H9 (cell line): ENCODE measurements at regions not wholly inside any gene's neighbourhood (a gene's known extent, or its start where the extent isn't known, plus 50 kb on each side); places are given as distances from the start of the nearest gene placed in this dataset.
A peak's percentile ranks its signal among the peaks of the same experiment; 100 is the strongest.

Experiments
- DNase-seq: peaks from one replicate; pipeline ENCODE4 v3.0.0-alpha.2; 2017
- H2AFZ ChIP-seq: one replicate; pipeline ENCODE4 v1.6.1; 2013; ENCODE audit warnings: mild to moderate bottlenecking, low read length, control low read depth, moderate library complexity
- H2AK5ac ChIP-seq: 2 replicates; pipeline ENCODE4 v1.6.1; 2013; ENCODE audit warnings: low read length, control low read depth, mixed read lengths; ENCODE audit not compliant: insufficient read length
- H2BK120ac ChIP-seq: one replicate; pipeline ENCODE4 v1.6.1; 2013; ENCODE audit warnings: low read depth, mild to moderate bottlenecking, low read length, control low read depth, inconsistent platforms; ENCODE audit not compliant: poor library complexity, severe bottlenecking
- H2BK12ac ChIP-seq: 2 replicates; pipeline ENCODE4 v1.6.1; 2013; ENCODE audit warnings: low read length, control low read depth, mixed read lengths, low read depth; ENCODE audit not compliant: insufficient read length
- H2BK15ac ChIP-seq: 2 replicates; pipeline ENCODE4 v1.6.1; 2013; ENCODE audit warnings: low read depth, low read length, control low read depth
- H2BK20ac ChIP-seq: one replicate; pipeline ENCODE4 v1.6.1; 2013; ENCODE audit warnings: low read depth, mild to moderate bottlenecking, low read length, control low read depth, inconsistent platforms; ENCODE audit not compliant: poor library complexity, severe bottlenecking
- H2BK5ac ChIP-seq: 2 replicates; pipeline ENCODE4 v1.6.1; 2013; ENCODE audit warnings: low read length, control low read depth, mixed read lengths; ENCODE audit not compliant: insufficient read length
- H3K14ac ChIP-seq: 2 replicates; pipeline ENCODE4 v1.6.1; 2013; ENCODE audit warnings: low read length, control low read depth; ENCODE audit not compliant: insufficient read depth
- H3K18ac ChIP-seq: 2 replicates; pipeline ENCODE4 v1.6.1; 2013; ENCODE audit warnings: low read depth, mild to moderate bottlenecking, mixed read lengths, low read length, control low read depth; ENCODE audit not compliant: insufficient read length
- H3K23ac ChIP-seq: 2 replicates; pipeline ENCODE4 v1.6.1; 2013; ENCODE audit warnings: low read length, control low read depth, mixed read lengths, low read depth; ENCODE audit not compliant: insufficient read length
- H3K23me2 ChIP-seq: 2 replicates; pipeline ENCODE4 v1.6.1; 2013; ENCODE audit warnings: low read depth, mild to moderate bottlenecking, mixed read lengths, low read length, control low read depth; ENCODE audit not compliant: insufficient read length, poor library complexity, severe bottlenecking
- H3K27ac ChIP-seq: 2 replicates; pipeline ENCODE4 v1.5.1; 2013; ENCODE audit warnings: low read length, control low read depth, mixed read lengths, low read depth; ENCODE audit not compliant: insufficient read length
- H3K27me3 ChIP-seq: 2 replicates; pipeline ENCODE4 v1.6.1; 2013; ENCODE audit warnings: low read length, control low read depth, inconsistent platforms; ENCODE audit not compliant: insufficient read depth
- H3K4ac ChIP-seq: 2 replicates; pipeline ENCODE4 v1.6.1; 2013; ENCODE audit warnings: low read depth, mild to moderate bottlenecking, control low read depth, inconsistent platforms, low read length, moderate library complexity
- H3K4me1 ChIP-seq: 2 replicates; pipeline ENCODE4 v1.6.1; 2013; ENCODE audit warnings: low read length, control low read depth, inconsistent platforms; ENCODE audit not compliant: insufficient read depth
- H3K4me2 ChIP-seq: 2 replicates; pipeline ENCODE4 v1.6.1; 2013; ENCODE audit warnings: low read length, control low read depth, mixed read lengths; ENCODE audit not compliant: insufficient read length, insufficient read depth
- H3K56ac ChIP-seq: 2 replicates; pipeline ENCODE4 v1.6.1; 2013; ENCODE audit warnings: low read depth, mild to moderate bottlenecking, mixed read lengths, low read length, control low read depth; ENCODE audit not compliant: insufficient read length
- H3K79me1 ChIP-seq: 2 replicates; pipeline ENCODE4 v1.6.1; 2013; ENCODE audit warnings: low read depth, mild to moderate bottlenecking, moderate library complexity, low read length, control low read depth, inconsistent platforms; ENCODE audit not compliant: insufficient read depth, poor library complexity, severe bottlenecking
- H3K79me2 ChIP-seq: 2 replicates; pipeline ENCODE4 v1.6.1; 2013; ENCODE audit warnings: low read length, control low read depth, inconsistent platforms; ENCODE audit not compliant: insufficient read depth
- H3K9ac ChIP-seq: 2 replicates; pipeline ENCODE4 v1.6.1; 2013; ENCODE audit warnings: low read length, control low read depth, mixed read lengths; ENCODE audit not compliant: insufficient read length; ENCODE audit errors: extremely low read depth
- H3K9me3 ChIP-seq: one replicate; pipeline ENCODE4 v1.6.1; 2013; ENCODE audit warnings: low read depth, low read length, inconsistent platforms; ENCODE audit not compliant: control insufficient read depth
- H3T11ph ChIP-seq: one replicate; pipeline ENCODE4 v1.6.1; 2013; ENCODE audit warnings: mild to moderate bottlenecking, low read length, control low read depth, inconsistent platforms
- H4K20me1 ChIP-seq: one replicate; pipeline ENCODE4 v1.6.1; 2013; ENCODE audit not compliant: control insufficient read depth, insufficient read length, insufficient read depth
- H4K5ac ChIP-seq: 2 replicates; pipeline ENCODE4 v1.6.1; 2013; ENCODE audit warnings: low read depth, mild to moderate bottlenecking, mixed read lengths, low read length, control low read depth; ENCODE audit not compliant: insufficient read length
- H4K8ac ChIP-seq: replicated peaks from 2 replicates; pipeline ENCODE4 v1.6.1; 2013; ENCODE audit warnings: low read length, control low read depth, mixed read lengths, low read depth; ENCODE audit not compliant: insufficient read length
- H4K91ac ChIP-seq: 2 replicates; pipeline ENCODE4 v1.6.1; 2013; ENCODE audit warnings: low read depth, mild to moderate bottlenecking, moderate library complexity, mixed read lengths, low read length, control low read depth; ENCODE audit not compliant: insufficient read length
- H3K27ac Mint-ChIP-seq, 3 experiments: 2 replicates in 2 of 3; 3 replicates in 1 of 3; pipeline ENCODE4 v1.8.0; 2020 to 2021; ENCODE audit warnings: mixed read lengths in 3 of 3, mild to moderate bottlenecking in 1 of 3, moderate library complexity in 1 of 3
- H3K27me3 Mint-ChIP-seq: 2 replicates; pipeline ENCODE4 v1.8.0; 2021; ENCODE audit warnings: low read depth, mild to moderate bottlenecking, moderate library complexity, mixed read lengths
- H3K36me3 Mint-ChIP-seq, 3 experiments: 2 replicates in 2 of 3; 3 replicates in 1 of 3; pipeline ENCODE4 v1.8.0; 2020 to 2021; ENCODE audit warnings: low read depth in 3 of 3, mixed read lengths in 3 of 3; ENCODE audit not compliant: insufficient read depth in 1 of 3
- H3K4me1 Mint-ChIP-seq, 2 experiments: 2 replicates each; pipeline ENCODE4 v1.8.0; 2020; ENCODE audit warnings: mixed read lengths in 2 of 2
- H3K4me3 Mint-ChIP-seq, 2 experiments: 2 replicates in 1 of 2; 3 replicates in 1 of 2; pipeline ENCODE4 v1.8.0; 2020 to 2021; ENCODE audit warnings: mild to moderate bottlenecking in 2 of 2, mixed read lengths in 2 of 2, moderate library complexity in 1 of 2
- H3K9me3 Mint-ChIP-seq, 2 experiments: 2 replicates in 1 of 2; 3 replicates in 1 of 2; pipeline ENCODE4 v1.8.0; 2020; ENCODE audit warnings: mild to moderate bottlenecking in 2 of 2, mixed read lengths in 2 of 2, moderate library complexity in 1 of 2
- WGBS: extraction: QIAGEN DNeasy Blood & Tissue Kit; methylation state at CpG from one replicate; pipeline ENCODE4 v1.1.7; 2013; ENCODE audit warnings: missing lambda C conversion rate, low lambda C conversion rate, mixed read lengths; ENCODE audit not compliant: insufficient read length; ENCODE audit errors: extremely low coverage; 5-methylcytosine and 5-hydroxymethylcytosine counted together
- TF ChIP-seq, protein P1 (sequence below): fragments of 200-600 bp; sonication (generic); conservative IDR thresholded peaks from 3 replicates; pipeline ENCODE4 v1.8.0; 2021; ENCODE audit warnings: antibody characterized with exemption, mild to moderate bottlenecking

DNA sequence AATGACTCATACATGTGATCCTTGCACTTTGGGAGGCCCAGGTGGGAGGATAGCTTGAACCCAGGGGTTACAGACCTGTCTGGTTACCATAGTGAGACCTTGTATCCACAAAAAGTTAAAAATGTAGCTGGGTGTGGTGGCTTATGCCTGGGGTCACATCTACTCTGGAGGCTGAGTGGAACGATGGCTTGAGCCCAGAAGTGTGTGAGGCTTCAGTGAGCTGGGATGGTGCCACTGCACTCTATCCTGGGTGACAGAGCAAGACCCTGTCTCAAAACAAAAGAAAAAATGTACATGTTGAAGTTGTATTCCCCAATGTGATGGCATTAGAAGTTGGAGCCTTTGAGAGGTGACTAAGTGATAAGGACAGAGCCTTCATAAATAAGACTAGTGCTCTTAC, 409.4 kb upstream of the PABPC4L start:
- Mint-ChIP-seq H3K4me3 (no peak overlapping the region), H3K4me1 (no peaks in the 10 kb centered on the region), H3K27me3 (no peaks in the 10 kb centered on the region), H3K27ac (peak overlapping the region in 1 of 3 experiments; percentile 82; a peak in 2 of 7 replicates), H3K36me3 (peaks cover 0 to 2% (median 0%) of the 10 kb centered on the region in 3 experiments; a peak in 1 of 7 replicates), H3K9me3 (peaks cover 2 to 3% of the 10 kb centered on the region in 2 experiments; a peak in 3 of 5 replicates)
- H2AFZ ChIP-seq, result no peak overlapping the region
- H2BK15ac ChIP-seq, result no peak overlapping the region
- no peaks in the 10 kb centered on the region for H3K79me1 ChIP-seq
- H3K4ac ChIP-seq, result no peak overlapping the region
- H3K27me3 ChIP-seq, result no peaks in the 10 kb centered on the region
- H3T11ph ChIP-seq, result no peak overlapping the region
- no peak overlapping the region for H3K9ac ChIP-seq
- no peak overlapping the region for H3K56ac ChIP-seq
- H4K20me1 ChIP-seq, result no peaks in the 10 kb centered on the region
- H3K23ac ChIP-seq, result no peak overlapping the region
- no peak overlapping the region for H3K27ac ChIP-seq
- H4K8ac ChIP-seq, result no peak overlapping the region
- H4K5ac ChIP-seq, result no peak overlapping the region
- no peak overlapping the region for H2BK12ac ChIP-seq
- no peak overlapping the region for H2BK120ac ChIP-seq
- TF ChIP-seq, protein P1, sequence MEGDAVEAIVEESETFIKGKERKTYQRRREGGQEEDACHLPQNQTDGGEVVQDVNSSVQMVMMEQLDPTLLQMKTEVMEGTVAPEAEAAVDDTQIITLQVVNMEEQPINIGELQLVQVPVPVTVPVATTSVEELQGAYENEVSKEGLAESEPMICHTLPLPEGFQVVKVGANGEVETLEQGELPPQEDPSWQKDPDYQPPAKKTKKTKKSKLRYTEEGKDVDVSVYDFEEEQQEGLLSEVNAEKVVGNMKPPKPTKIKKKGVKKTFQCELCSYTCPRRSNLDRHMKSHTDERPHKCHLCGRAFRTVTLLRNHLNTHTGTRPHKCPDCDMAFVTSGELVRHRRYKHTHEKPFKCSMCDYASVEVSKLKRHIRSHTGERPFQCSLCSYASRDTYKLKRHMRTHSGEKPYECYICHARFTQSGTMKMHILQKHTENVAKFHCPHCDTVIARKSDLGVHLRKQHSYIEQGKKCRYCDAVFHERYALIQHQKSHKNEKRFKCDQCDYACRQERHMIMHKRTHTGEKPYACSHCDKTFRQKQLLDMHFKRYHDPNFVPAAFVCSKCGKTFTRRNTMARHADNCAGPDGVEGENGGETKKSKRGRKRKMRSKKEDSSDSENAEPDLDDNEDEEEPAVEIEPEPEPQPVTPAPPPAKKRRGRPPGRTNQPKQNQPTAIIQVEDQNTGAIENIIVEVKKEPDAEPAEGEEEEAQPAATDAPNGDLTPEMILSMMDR, result no peak
- DNase-seq, result no peak
- H3K4me1 ChIP-seq, result no peaks in the 10 kb centered on the region
- no peak overlapping the region for H3K14ac ChIP-seq
- H2BK20ac ChIP-seq, result no peak overlapping the region
- H3K79me2 ChIP-seq, result no peaks in the 10 kb centered on the region
- no peak overlapping the region for H2BK5ac ChIP-seq
- no peak overlapping the region for H4K91ac ChIP-seq
- H3K4me2 ChIP-seq, result no peak overlapping the region
- no peaks in the 10 kb centered on the region for H3K9me3 ChIP-seq
- no peak overlapping the region for H3K18ac ChIP-seq
- H2AK5ac ChIP-seq, result no peak overlapping the region
- H3K23me2 ChIP-seq, result no peaks in the 10 kb centered on the region
- no CpG with 5 or more reads among the region's 1 CpG for WGBS
